ENCODE measurements at regions not wholly inside any gene's neighbourhood (a gene's known extent, or its start where the extent isn't known, plus 50 kb on each side); places are given as distances from the start of the nearest gene placed in this dataset.

DNA sequence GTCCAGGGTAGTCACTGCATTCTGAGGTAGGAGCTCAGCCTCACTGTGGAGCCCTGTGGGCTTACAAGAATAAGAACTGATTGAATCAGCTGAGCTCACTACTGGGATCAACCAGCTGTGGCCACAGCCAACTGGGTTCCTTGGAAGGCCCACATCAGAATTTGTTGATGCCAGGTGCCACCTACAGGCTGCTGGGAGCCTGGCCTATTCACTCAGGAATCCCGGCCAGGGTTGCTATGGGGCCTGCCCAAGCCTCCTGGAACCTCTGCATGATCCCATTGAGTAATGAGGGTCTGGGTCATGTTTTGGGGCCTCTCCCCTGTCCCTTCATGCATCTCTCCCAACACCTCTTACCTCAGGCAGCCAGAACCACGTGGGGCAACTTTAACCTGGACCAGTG is 53.9 kb upstream of the KIAA1210 start:
- Mint-ChIP-seq H3K9me3 (ENCODE audit: low read depth) (peaks cover 9% of the 10 kb centered on the region), H3K4me3 (ENCODE audit: unreplicated experiment) (no peak overlapping the region), H3K4me1 (ENCODE audit: low read depth) (no peaks in the 10 kb centered on the region), H3K27me3 (ENCODE audit: low read depth) (peaks cover 3% of the 10 kb centered on the region), H3K27ac (ENCODE audit: unreplicated experiment) (no peak overlapping the region), H3K36me3 (ENCODE audit: low read depth) (no peaks in the 10 kb centered on the region)
- TF ChIP-seq CTCF (IDR thresholded peaks at IDR 0.05), result peak; percentile 33
- no peak for DNase-seq (ENCODE audit: low spot score)

GRCh38 chrX:119186194-119186593 is 49.9 kb upstream of the PGRMC1 start:
- Mint-ChIP-seq H3K27ac (ENCODE audit: unreplicated experiment) (no peak overlapping the region), H3K4me3 (ENCODE audit: unreplicated experiment) (no peak overlapping the region), H3K9me3 (ENCODE audit: low read depth) (peaks cover 4% of the 10 kb centered on the region), H3K4me1 (ENCODE audit: low read depth) (peaks cover 4% of the 10 kb centered on the region), H3K27me3 (ENCODE audit: low read depth) (peaks cover 3% of the 10 kb centered on the region), H3K36me3 (ENCODE audit: low read depth) (no peaks in the 10 kb centered on the region)
- TF ChIP-seq CTCF (IDR thresholded peaks at IDR 0.05), result no peak
- DNase-seq (ENCODE audit: low spot score), result no peak

Measured in chondrocyte (in vitro differentiated cells).